ENCODE measurements at regions not wholly inside any gene's neighbourhood (a gene's known extent, or its start where the extent isn't known, plus 50 kb on each side); places are given as distances from the start of the nearest gene placed in this dataset.
"Not testable (repeated sequence)": the region's sequence is repeated elsewhere in the genome, so short reads cannot be mapped to it uniquely, and the experiment has no call there.

DNA sequence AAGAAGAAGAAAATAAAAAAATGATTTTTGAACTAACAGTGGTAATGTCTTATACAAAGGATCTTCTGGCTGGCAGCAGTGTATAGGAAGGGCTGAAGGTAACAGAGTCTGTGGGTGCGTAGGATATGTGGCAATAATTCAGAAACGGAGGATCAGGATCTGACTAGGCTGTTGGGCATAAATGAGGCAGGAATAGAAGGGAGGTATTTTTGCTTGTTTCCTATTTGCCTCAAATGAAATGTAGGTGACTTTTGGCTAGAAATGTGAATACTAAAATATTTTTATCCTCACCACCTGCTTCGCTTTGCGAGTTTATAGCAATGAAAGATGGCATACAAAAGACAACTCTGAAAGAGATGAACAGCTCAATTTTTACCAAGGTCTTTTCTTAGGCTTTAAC, 1086.1 kb upstream of the CELF4 start:
- no peak for DNase-seq (ENCODE audit: low read depth)

DNA sequence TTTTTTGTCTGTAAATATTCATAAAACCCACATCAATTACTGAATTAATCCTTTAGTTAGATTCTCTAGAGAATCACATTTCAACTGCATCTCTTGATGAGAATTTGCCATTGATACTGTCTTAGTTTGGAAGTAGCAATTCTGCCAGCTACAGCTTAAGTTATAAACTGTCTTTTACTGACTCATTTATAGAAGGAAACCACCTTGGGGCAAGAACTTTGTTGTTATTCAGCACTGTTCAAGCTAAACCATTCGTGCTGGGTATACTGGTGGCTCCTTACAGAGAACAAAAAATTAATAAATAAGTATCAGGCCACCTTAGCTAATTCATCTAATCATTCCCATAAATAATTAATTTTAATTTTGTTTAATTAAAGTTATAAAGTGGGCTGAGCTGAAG, 1082.6 kb upstream of the CELF4 start:
- DNase-seq (ENCODE audit: low read depth) = no peak

DNA sequence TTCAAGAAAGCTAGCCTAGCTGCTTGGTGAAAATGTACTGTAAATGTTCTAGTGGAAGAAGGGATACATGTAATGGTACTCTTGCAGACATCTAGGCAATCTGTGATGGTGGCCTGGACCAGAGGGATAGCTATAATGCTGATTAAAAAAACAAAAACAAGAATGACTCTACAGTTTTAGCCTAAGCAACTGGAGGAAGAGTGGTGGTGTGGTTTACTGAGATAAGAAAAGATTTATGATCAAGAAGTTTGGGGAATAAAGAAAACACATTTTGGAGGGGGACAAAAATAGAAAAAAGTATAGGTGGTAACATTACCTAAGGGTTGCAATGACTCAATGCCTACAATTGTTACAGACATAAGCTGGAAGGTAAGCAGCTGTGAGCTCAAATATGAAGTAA, 1080.7 kb upstream of the CELF4 start:
- no peak for DNase-seq (ENCODE audit: low read depth)

DNA sequence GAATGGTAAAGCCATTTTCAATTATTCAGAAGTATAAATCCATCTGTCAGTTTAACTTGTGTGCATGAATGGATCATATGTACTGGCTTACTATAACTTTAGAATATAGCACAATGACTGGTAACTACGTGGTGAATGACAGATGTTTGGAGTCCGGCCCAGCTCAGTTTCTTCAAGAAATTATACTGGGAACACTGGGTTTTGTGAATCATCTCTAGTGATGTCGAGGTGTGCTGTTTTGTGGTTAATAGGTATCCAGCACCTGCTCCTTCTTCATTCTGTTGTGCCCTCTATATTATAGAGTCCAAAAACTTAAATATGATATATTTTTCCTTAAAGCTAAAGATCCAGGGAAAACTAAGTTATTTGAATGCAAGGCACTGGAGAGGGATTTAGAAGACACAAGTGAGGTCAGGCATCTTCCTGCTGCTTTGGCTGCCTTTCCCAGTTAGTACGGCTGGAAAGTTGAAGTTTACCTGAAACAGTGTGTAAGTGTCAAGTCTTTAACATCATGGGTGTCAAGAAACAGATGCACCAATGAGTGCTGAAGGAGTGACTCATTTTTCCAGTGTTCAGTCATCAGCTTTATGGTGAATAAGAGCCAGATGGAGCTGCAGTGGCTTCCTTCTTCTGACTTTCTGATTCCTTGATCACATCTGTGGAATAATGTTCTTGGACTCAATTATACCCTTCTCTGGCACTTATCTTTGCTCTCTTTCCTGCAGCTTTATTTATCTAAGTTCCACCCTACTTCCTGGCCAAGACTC, 1079.5 kb upstream of the CELF4 start:
- no peak for DNase-seq (ENCODE audit: low read depth)

DNA sequence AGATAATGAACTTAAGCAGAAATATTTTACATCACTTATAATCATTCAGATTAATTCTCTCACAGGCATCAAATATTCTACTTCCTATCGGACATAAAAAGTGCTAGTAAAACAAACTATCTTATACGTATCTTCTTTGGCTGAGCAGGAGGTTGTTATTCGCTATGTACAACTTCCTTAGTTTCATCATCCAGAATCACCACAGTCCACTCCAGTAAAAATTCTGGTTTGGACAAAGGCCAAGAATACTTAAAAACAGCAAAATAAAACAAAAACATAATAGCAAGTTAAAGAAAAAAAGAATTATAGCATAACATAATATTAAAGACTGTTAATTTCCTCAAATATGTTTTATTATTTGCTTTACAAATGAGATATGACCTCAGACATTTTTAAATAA, 1077.1 kb upstream of the CELF4 start:
- no peak for DNase-seq (ENCODE audit: low read depth)

DNA sequence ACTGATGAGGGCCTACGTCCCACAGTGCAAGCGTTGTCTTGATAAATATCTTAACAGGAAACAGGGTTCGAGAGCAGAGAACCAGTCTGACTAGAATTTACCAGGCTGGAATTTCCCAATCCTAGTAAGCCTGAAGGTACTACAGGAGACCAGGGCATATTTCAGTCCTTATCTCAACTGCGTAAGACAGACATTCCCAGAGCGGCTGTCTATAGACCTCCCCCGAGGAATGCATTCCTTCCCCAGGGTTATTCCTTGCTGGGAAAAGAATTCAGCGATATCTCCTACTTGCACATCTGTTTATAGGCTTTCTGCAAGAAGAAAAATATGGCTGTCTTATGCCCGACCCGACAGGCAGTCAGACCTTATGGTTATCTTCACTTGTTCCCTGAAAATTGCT, 1074.1 kb upstream of the CELF4 start:
- not testable (repeated sequence) for DNase-seq (ENCODE audit: low read depth)

DNA sequence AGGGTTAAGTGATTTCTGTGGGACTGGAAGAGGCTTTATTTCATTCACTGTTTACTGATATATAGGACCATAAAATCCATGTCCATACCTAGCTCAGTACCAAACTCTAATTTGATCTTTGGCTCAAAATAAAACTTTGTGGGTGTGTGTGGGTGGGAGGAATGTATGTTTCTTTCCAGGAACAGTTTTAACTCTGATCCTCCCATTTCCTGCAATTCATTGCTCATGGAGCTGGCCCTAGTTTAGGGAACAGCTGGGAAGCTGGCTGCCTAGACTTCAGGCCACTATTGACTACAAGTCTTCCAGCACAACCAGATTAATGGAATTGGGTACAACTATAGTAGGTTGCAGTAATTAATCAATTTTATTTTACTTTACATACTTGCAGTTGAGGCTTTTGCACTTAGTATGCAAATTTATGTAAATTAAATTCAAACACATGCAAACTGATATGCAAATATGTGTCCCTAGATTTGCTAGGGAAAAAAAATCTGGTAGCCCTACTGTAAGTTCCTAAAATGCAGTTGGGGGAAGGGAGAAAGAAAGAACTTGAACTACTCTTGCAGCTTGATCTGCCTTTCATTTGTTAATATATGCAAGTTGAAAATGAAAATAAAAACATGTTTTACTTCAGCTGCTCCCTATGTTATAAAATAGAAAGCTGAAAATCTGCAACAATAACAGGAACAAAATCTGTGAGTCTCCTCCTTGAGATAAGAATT, 1070.3 kb upstream of the CELF4 start:
- DNase-seq (ENCODE audit: low read depth) = no peak

DNA sequence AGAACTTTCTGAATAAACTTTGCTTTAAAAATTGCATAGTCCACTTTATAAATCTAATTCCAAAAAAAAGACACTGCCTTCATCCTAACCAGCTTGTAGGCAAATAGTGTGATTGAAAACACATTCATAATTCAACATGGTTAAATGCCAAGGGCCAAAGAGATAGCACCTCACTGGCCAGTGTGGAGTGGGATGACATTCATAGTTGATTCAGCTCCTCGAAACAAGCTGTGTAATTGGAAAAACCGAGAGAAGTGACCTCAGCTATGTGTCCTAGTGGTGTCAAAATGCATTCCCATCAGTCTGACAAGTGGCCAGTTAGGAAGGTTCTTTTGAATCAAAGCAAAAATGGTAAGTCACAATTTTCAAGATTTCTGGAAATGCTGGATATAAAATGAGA, 1068.5 kb upstream of the CELF4 start:
- DNase-seq (ENCODE audit: low read depth) = no peak

DNA sequence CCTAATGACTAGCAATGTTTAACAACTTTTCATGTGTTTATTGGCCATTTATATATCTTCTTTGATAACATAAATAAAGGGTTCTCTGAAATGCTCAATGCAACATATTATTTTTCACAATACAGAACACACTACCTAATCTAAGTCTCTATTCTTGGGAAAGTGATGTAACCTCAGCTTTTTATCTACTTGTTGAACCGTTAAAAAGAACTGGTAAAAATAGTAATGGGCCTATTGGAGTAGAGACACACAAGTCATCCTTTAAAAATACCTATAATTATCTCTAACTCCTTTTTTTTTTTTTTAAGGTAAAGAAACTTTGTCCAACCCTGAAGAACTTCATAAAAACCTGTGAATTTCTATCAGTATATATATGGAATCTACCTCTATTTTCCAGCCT, 1067.7 kb upstream of the CELF4 start:
- no peak for DNase-seq (ENCODE audit: low read depth)

DNA sequence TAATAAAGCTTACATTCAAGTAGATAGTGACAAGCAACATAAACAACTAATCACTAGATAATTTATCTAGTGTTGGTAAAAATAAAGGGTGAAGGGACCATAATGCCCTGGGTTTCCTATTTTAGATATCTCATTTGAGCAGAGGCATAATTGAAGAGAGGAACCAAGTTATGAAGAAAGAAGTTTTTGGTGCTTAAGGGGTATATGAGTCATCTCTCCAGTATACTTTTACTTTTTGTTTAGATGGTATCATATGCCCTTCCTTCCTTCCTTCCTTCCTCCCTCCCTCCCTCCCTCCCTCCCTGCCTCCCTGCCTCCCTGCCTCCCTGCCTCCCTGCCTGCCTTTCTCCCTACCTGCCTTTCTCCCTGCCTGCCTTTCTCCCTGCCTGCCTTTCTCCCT, 1053.5 kb upstream of the CELF4 start:
- DNase-seq (ENCODE audit: low read depth) = no peak

DNA sequence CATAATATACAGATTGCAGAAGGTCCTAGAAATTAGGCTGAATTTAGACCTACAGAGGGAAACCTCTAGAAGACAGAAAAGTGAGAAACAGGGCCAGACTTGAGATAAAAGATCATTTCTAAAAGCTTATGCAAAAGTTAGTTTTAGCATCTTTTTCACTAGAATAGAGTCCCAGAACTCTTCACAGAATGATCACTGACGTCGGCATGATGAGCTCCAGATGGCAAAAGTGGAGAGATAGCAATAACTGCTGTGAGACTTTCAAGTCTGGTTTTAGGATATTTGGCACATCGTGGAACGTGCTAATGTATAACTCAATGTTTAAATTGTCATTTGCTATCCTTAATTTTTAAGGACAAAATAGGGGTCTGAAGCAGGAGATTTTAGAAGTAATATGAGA, 1050.7 kb upstream of the CELF4 start:
- DNase-seq (ENCODE audit: low read depth) = no peak

DNA sequence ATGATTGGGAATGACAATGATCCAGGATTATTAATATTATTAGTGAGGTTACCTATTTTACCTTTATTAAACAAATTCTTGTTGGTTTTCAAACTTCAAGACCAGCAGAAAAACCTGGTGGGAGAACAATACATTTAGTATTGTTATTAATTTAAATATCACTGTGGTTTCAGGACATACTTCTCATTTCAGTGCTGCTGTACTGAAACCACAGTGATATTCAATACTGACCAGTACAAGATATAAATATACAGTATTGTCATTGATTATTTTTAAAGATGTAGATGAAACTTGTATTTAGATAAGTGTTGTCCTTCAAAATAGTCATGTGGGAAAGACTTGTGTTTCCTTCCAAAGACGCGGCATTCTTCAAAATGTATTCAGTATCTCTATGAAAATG, 1047.3 kb upstream of the CELF4 start:
- DNase-seq (ENCODE audit: low read depth) = no peak

DNA sequence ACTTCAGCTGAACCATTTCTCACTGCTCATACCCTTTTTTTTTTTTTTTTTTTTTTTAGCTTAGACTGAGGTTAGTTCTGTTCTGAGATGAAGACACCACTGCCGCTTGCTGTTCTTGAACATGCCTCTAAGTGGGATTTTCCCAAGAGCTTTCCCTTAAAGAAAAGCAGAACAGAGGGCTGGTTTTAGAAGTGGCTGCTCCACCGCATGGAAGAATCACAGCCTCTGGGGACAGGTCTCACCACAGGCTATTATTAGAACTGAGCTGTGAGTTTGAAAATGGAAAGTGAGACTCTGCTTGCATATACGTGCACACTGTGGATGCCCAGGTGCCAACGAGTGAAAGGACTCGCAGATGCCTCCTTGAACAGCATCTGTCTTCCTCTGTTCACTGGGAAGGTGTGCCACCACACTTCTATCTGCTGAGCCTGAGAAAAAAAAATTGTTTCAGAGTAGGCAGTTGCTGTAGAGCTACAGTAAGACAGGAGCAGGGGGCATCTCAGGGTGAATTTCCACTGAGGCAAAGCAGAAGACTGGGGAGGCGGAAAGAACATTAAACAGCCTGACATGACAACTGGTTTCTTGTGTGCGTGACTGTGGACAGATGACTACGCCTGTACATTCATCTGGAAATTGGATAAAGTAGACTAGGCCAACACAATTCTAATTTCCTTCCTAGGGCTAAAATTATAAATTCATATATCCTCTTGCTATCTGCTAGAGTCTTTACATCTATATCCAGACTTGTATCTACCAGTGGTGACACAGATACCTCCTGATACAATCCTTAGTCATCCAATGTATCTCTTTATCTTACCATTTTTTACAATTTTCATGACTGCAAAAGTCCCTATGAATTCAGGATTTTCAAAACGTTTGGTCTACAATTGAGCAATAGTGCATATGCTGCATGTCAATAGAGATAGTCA, 1045.7 kb upstream of the CELF4 start:
- no peak for DNase-seq (ENCODE audit: low read depth)

DNA sequence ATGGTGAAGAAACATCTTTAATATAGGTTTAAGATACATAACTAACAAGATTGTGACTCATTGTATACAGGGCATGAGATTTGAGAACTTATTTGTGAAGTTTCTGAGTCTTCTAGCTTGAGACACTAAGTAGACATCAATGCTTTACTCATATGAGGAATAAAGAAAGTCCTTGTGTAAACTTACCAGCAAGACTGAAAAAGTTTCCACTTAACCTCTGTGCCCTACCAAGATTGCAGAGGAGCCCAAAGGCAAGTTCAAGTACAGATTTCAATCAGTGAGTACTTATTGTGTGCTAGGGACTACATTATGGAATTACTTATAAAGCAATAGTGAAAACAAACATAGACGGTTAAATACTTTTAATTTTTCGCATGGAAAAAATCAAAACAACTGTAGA, 1041.2 kb upstream of the CELF4 start:
- no peak for DNase-seq (ENCODE audit: low read depth)

DNA sequence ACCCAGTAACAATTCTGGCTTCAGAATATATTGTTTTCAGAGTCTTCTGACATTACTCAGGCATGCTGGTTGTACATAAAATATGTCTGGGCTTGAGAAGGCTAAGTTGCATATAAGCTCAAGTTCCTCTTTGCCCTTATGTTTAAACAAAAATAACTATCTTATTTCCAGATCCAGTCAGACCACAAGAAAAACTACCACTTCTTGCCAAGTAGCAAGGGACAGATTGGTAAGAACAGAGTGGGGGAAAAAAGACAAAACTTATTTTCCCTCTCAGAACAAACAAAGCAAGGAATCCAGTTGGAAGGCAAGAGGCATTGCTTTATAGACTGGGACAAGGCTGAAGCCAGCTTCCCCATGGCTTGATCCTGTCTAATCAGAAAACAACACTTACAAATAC, 1036.7 kb upstream of the CELF4 start:
- no peak for DNase-seq (ENCODE audit: low read depth)

DNA sequence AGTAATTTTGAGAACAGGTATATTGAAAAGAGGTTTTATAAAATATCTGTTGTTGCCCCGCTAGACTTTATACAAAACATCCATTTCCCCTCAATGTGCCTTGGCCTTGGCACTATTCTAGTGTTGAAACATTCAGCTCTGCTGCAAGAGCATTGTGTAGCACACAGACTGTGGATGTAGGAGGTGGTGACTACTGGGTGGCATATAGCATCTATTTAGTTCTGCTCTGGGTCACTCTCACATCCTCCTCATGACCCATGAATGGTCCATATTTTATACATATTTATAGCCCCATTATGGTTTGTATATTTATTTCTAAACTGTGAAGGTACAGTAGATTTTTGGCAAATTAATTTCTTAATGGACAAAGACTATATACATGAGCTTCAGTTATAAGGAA, 1022.0 kb upstream of the CELF4 start:
- no peak for DNase-seq (ENCODE audit: low read depth)

DNA sequence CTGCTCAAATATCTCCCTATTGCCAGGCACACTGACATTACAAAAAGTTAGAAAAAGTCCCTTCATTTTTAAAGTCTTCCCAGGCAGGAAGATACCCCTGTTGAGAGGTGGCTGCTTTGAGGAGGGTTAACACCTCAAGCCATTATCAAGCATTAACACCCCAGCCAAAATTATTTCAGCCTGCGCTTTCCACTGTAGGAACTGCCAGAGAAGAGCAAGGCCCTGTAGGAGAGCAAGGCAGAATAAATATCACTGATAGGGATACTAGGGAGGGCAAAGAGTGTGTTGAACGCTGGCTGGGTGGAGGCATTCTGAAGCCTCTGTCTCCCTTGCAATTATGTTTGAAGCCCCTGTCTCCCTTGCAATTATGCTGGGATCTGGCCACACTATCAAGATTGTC, 1020.7 kb upstream of the CELF4 start:
- no peak for DNase-seq (ENCODE audit: low read depth)

DNA sequence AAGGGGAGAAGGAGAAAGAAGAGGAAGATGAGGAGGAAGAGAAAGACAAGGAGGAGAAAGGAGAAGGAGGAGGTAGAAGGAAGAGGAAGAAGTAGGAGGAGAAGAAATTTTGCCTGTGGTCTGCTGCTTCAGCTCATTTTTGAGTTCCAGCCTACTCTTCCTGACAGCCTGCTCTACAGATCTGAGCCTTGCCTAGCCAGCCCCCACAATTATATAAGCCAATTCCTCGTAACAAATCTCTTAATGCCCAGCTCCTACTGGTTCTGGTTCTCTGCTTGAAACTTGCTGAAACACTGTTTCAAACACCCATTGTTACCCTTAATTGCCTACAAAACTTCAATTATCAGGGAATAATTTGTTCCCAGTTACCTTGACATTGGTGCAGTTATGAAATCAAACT, 1014.2 kb upstream of the CELF4 start:
- DNase-seq (ENCODE audit: low read depth) = no peak

DNA sequence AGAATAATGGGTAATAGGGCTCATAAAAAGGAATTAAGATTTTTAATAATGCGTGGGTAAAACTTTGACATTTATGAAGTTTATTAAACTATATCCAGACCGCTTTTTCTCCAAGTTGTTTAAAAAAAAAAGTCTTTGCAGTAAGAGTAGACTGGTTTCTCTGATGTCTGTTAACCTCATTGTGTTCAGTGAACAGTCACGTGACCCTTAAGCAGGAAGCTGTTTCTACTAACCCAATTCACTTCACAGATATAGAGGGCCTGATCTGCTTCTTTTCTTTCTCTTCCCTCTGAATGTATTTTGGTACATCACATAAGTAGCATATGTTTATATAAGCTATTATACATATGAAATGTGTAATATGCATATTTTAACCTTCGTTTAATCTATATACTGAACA, 1011.3 kb upstream of the CELF4 start:
- no peak for DNase-seq (ENCODE audit: low read depth)

DNA sequence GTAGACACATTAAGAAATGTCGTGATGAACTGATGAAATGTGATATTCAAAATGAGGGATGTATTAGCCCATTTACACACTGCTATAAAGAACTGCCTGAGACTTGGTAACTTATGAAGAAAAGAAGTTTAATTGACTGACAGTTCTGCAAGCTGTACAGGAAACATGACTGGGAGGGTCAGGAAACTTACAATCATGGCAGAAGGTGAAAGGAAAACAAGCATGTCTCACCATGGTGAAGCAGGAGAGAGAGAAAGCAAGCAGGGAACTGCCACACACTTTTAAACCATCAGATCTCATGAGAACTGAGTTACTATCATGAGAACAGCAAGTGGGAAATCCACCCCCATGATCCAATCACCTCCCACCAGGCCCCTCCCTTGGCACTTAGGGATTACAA, 1010.8 kb upstream of the CELF4 start:
- no peak for DNase-seq (ENCODE audit: low read depth)

DNA sequence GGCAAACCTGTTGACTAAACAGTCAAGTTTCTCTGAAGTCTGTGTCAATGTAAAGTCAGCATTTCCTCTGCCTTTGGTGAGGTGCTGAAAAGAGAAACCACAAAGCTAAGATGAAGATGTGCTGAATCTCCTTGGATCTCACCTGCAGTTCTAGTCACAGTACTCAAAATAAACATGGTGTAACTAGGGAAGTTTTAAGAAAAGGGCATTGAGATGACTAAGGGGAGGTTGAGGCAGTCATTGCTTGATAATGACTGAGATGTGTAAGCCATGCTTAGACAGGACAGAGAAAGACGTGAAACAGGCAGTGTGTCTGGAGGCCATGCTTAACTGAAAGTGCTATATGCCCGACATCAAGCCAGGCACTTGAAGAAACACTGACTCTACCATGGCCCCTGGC, 1010.0 kb upstream of the CELF4 start:
- DNase-seq (ENCODE audit: low read depth) = no peak

DNA sequence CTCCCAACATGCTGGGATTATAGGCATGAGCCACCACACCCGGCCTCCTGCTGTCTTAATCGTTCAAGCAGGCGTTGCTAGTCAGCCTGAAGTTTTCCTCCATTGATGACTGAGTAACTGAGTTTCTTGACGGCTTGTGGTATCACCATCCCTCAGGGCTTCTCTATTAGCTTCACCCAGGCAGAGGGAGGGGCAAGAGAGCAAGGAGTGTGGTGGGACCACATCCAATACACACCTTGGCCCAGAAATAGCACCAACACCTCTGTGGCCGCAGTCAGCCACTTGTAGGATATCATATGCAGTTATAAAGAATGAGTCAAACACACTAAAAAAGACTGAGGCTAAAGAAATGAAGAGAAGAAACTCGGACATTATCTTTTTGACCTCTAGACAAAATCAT, 1009.4 kb upstream of the CELF4 start:
- no peak for DNase-seq (ENCODE audit: low read depth)

DNA sequence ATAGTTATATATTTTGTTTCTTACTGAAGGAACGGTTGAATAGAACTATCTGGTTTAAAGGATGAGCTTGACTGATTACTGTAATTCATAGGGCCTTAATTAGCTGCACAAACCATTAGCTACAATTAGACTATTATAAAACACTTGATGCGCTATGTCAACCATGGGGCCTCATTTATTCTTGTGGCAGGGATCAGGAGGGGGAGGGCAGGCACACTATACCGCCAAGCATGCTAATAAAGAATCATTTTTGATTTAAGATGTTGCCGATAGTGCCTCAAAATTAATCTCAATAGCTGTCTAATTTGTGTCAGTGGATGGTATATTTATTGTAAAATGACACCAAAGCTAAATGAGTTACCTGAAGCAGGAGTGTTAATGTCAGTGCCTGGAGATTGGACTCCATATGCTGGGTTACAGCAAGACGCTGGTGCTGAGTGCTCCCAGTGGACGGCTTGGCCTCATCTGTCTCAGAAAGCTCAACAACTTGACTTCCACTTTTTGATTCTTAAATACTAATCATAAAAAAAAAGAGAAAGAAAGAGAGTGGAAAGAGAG, 1007.0 kb upstream of the CELF4 start:
- no peak for DNase-seq (ENCODE audit: low read depth)
